ENCODE measurements at regions not wholly inside any gene's neighbourhood (a gene's known extent, or its start where the extent isn't known, plus 50 kb on each side); places are given as distances from the start of the nearest gene placed in this dataset.

- DNase-seq (ENCODE audit: low read depth), result no peak
- no peak overlapping the region for H3K4me3 ChIP-seq (ENCODE audit: low read depth, low read length)
- no peak for TF ChIP-seq CTCF (conservative IDR thresholded peaks at IDR 0.05; ENCODE audit: low read depth, low read length)
Observed at GRCh38 chr14:97705976-97706375, 908.8 kb downstream of the VRK1 start.

GRCh38 chr14:97706819-97707218 is 909.6 kb downstream of the VRK1 start:
- DNase-seq (ENCODE audit: low read depth), result no peak

GRCh38 chr14:97707603-97708002 is 910.4 kb downstream of the VRK1 start:
- TF ChIP-seq CTCF (conservative IDR thresholded peaks at IDR 0.05; ENCODE audit: low read depth, low read length), result no peak
- no peak overlapping the region for H3K4me3 ChIP-seq (ENCODE audit: low read depth, low read length)
- DNase-seq (ENCODE audit: low read depth), result no peak

More at GRCh38 chr14:97706819-97707218, 909.6 kb downstream of the VRK1 start:
- TF ChIP-seq CTCF (conservative IDR thresholded peaks at IDR 0.05; ENCODE audit: low read depth, low read length), result no peak
- no peak overlapping the region for H3K4me3 ChIP-seq (ENCODE audit: low read depth, low read length)

GRCh38 chr14:97709552-97709951 is 912.4 kb downstream of the VRK1 start:
- no peak overlapping the region for H3K4me3 ChIP-seq (ENCODE audit: low read depth, low read length)
- TF ChIP-seq CTCF (conservative IDR thresholded peaks at IDR 0.05; ENCODE audit: low read depth, low read length), result no peak
- DNase-seq (ENCODE audit: low read depth), result no peak

- no peak for TF ChIP-seq CTCF (conservative IDR thresholded peaks at IDR 0.05; ENCODE audit: low read depth, low read length)
- DNase-seq (ENCODE audit: low read depth), result no peak
- H3K4me3 ChIP-seq (ENCODE audit: low read depth, low read length), result no peak overlapping the region
Observed at GRCh38 chr14:97710726-97711125, 913.5 kb downstream of the VRK1 start.

GRCh38 chr14:97712471-97712870 is 915.3 kb downstream of the VRK1 start:
- DNase-seq (ENCODE audit: low read depth), result no peak
- TF ChIP-seq CTCF (conservative IDR thresholded peaks at IDR 0.05; ENCODE audit: low read depth, low read length), result no peak
- H3K4me3 ChIP-seq (ENCODE audit: low read depth, low read length), result no peak overlapping the region

GRCh38 chr14:97713023-97713422 is 915.8 kb downstream of the VRK1 start:
- H3K4me3 ChIP-seq (ENCODE audit: low read depth, low read length), result no peak overlapping the region
- no peak for TF ChIP-seq CTCF (conservative IDR thresholded peaks at IDR 0.05; ENCODE audit: low read depth, low read length)
- peak; percentile 1 for DNase-seq (ENCODE audit: low read depth)

Data from epithelial cell of proximal tubule (primary cell).